H1 (cell line): ENCODE measurements at regions not wholly inside any gene's neighbourhood (a gene's known extent, or its start where the extent isn't known, plus 50 kb on each side); places are given as distances from the start of the nearest gene placed in this dataset.

ENCODE experiments used
- CTCF ChIA-PET: fragments of 300-600 bp; sonication (Branson Sonifier 250); formaldehyde crosslinking; loops from one replicate; lab custom pipeline; 2021; ENCODE audit not compliant: partially characterized antibody; lab: Charles Lee
- POLR2A ChIA-PET: fragments of 300-600 bp; sonication (Branson Sonifier 250); formaldehyde crosslinking; loops from one replicate; lab custom pipeline; 2021; ENCODE audit warnings: inconsistent platforms; ENCODE audit not compliant: partially characterized antibody; lab: Charles Lee
- DNase-seq, 2 experiments: peaks; one replicate each; pipeline versions ENCODE4 v3.0.0 to v3.0.0-alpha.2; 2010 to 2022; ENCODE audit warnings: low spot score in 2 of 2, low read depth in 1 of 2, mixed read lengths in 1 of 2
- FAIRE-seq: peaks from 2 replicates; lab custom pipeline; 2011; peaks lifted over from hg19 to GRCh38; lab: Jason Lieb, UNC
- H2AFZ ChIP-seq: 2 replicates; pipeline ENCODE4 v1.8.1; 2012; ENCODE audit warnings: low read length, inconsistent platforms
- H2AK5ac ChIP-seq: 2 replicates; pipeline ENCODE4 v1.6.1; 2013; ENCODE audit warnings: low read depth, low read length
- H2BK120ac ChIP-seq: replicated peaks from 2 replicates; pipeline ENCODE3; 2013; ENCODE audit warnings: low read depth, low read length, inconsistent platforms
- H2BK12ac ChIP-seq: 2 replicates; pipeline ENCODE4 v1.6.1; 2013; ENCODE audit warnings: low read depth, low read length
- H2BK15ac ChIP-seq: 2 replicates; pipeline ENCODE4 v1.6.1; 2013; ENCODE audit warnings: low read length
- H2BK20ac ChIP-seq: 2 replicates; pipeline ENCODE4 v1.6.1; 2013; ENCODE audit warnings: low read length
- H2BK5ac ChIP-seq: 2 replicates; pipeline ENCODE4 v1.6.1; 2013; ENCODE audit warnings: low read depth, low read length
- H3K14ac ChIP-seq: 2 replicates; pipeline ENCODE4 v1.6.1; 2013; ENCODE audit warnings: inconsistent platforms; ENCODE audit not compliant: insufficient read length
- H3K18ac ChIP-seq: 2 replicates; pipeline ENCODE4 v1.6.1; 2013; ENCODE audit warnings: low read length; ENCODE audit errors: extremely low read depth
- H3K23ac ChIP-seq: 2 replicates; pipeline ENCODE4 v1.6.1; 2013; ENCODE audit warnings: inconsistent platforms; ENCODE audit not compliant: insufficient read length
- H3K23me2 ChIP-seq: 2 replicates; pipeline ENCODE4 v1.6.1; 2013; ENCODE audit warnings: low read depth, low read length
- H3K27ac ChIP-seq: 2 replicates; pipeline ENCODE4 v1.6.1; 2011; ENCODE audit warnings: low read depth, low read length, inconsistent platforms
- H3K27me3 ChIP-seq, 4 experiments: replicated peaks in 1 of 4; 1 replicate in 1 of 4; 2 replicates in 3 of 4; pipeline versions ENCODE4 v1.6.1 to v1.8.1; 2011 to 2013; ENCODE audit warnings: low read length in 3 of 4, mild to moderate bottlenecking in 3 of 4, inconsistent platforms in 2 of 4, mixed read lengths in 2 of 4, moderate library complexity in 1 of 4; ENCODE audit not compliant: control insufficient read depth in 3 of 4, insufficient read depth in 3 of 4; ENCODE audit errors: extremely low read depth in 1 of 4
- H3K36me3 ChIP-seq, 4 experiments: 2 replicates each; pipeline versions ENCODE4 v1.6.1 to v1.8.1; 2011 to 2013; ENCODE audit warnings: mild to moderate bottlenecking in 4 of 4, low read length in 3 of 4, moderate library complexity in 2 of 4, control low read depth in 1 of 4, inconsistent platforms in 1 of 4; ENCODE audit not compliant: insufficient read depth in 4 of 4, control insufficient read depth in 2 of 4
- H3K4ac ChIP-seq: replicated peaks from 2 replicates; pipeline ENCODE3; 2013; ENCODE audit warnings: low read length, low read depth, mixed read lengths, inconsistent platforms; ENCODE audit not compliant: insufficient read length
- H3K4me1 ChIP-seq, 4 experiments: replicated peaks in 1 of 4; 1 replicate in 1 of 4; 2 replicates in 3 of 4; pipeline versions ENCODE4 v1.6.1 to v1.8.1; 2011 to 2013; ENCODE audit warnings: low read length in 3 of 4, inconsistent platforms in 2 of 4, mixed read lengths in 1 of 4; ENCODE audit not compliant: insufficient read depth in 4 of 4, control insufficient read depth in 3 of 4
- H3K4me2 ChIP-seq, 2 experiments: 2 replicates each; pipeline versions ENCODE4 v1.6.1 to v1.8.1; 2011 to 2013; ENCODE audit warnings: low read depth in 2 of 2, low read length in 2 of 2, control low read depth in 1 of 2, inconsistent platforms in 1 of 2, mild to moderate bottlenecking in 1 of 2; ENCODE audit not compliant: insufficient read depth in 1 of 2
- H3K4me3 ChIP-seq, 4 experiments: fragments of 200-600, 300-600 bp in 1 of 4; sonication (generic), shearing (Covaris generic), sonication (Bioruptor Twin) in 1 of 4; 2 replicates each; pipeline versions ENCODE4 v1.5.1 to v1.8.1; 2011 to 2016; ENCODE audit warnings: low read length in 4 of 4, low read depth in 3 of 4, control low read depth in 2 of 4, inconsistent platforms in 2 of 4, mild to moderate bottlenecking in 2 of 4, mixed read lengths in 1 of 4, moderate library complexity in 1 of 4; ENCODE audit not compliant: insufficient read depth in 2 of 4; ENCODE audit errors: extremely low read depth in 1 of 4
- H3K56ac ChIP-seq: replicated peaks from 2 replicates; pipeline ENCODE3; 2013; ENCODE audit warnings: low read depth, mild to moderate bottlenecking, mixed read lengths, low read length, inconsistent platforms; ENCODE audit not compliant: insufficient read length
- H3K79me1 ChIP-seq: 2 replicates; pipeline ENCODE4 v1.6.1; 2013; ENCODE audit warnings: low read depth, low read length, control low read depth
- H3K79me2 ChIP-seq, 2 experiments: 2 replicates each; pipeline versions ENCODE4 v1.6.1 to v1.8.1; 2012 to 2013; ENCODE audit warnings: low read length in 2 of 2, mild to moderate bottlenecking in 2 of 2, inconsistent platforms in 1 of 2; ENCODE audit not compliant: insufficient read depth in 2 of 2, control insufficient read depth in 1 of 2
- H3K9ac ChIP-seq, 4 experiments: replicated peaks in 1 of 4; 1 replicate in 1 of 4; 2 replicates in 3 of 4; pipeline versions ENCODE4 v1.6.1 to v1.8.1; 2011 to 2013; ENCODE audit warnings: low read depth in 3 of 4, low read length in 3 of 4, control low read depth in 2 of 4, mild to moderate bottlenecking in 2 of 4, moderate library complexity in 2 of 4, inconsistent platforms in 1 of 4; ENCODE audit errors: extremely low read depth in 1 of 4
- H3K9me3 ChIP-seq, 2 experiments: 2 replicates each; pipeline versions ENCODE4 v1.6.1 to v1.8.1; 2012 to 2013; ENCODE audit warnings: mild to moderate bottlenecking in 2 of 2, moderate library complexity in 2 of 2, control low read depth in 1 of 2, inconsistent platforms in 1 of 2, low read depth in 1 of 2, low read length in 1 of 2, mixed read lengths in 1 of 2; ENCODE audit not compliant: insufficient read depth in 2 of 2
- H4K20me1 ChIP-seq, 2 experiments: replicated peaks in 1 of 2; 2 replicates each; pipeline versions ENCODE3 to v1.8.1; 2011 to 2013; ENCODE audit warnings: inconsistent platforms in 2 of 2, low read length in 2 of 2, mild to moderate bottlenecking in 1 of 2; ENCODE audit not compliant: insufficient read depth in 2 of 2, control insufficient read depth in 1 of 2
- H4K5ac ChIP-seq: 2 replicates; pipeline ENCODE4 v1.6.1; 2013; ENCODE audit warnings: low read length, low read depth, mixed read lengths, inconsistent platforms; ENCODE audit not compliant: insufficient read length
- H4K8ac ChIP-seq: 2 replicates; pipeline ENCODE4 v1.8.0; 2013; ENCODE audit warnings: mild to moderate bottlenecking, moderate library complexity, low read length, inconsistent platforms; ENCODE audit not compliant: insufficient read depth; ENCODE audit errors: extremely low read depth
- H4K91ac ChIP-seq: replicated peaks from 2 replicates; pipeline ENCODE3; 2013; ENCODE audit warnings: low read length, mixed read lengths, inconsistent platforms; ENCODE audit not compliant: insufficient read length
- CHD2 ChIP-seq: IDR thresholded peaks from 2 replicates; pipeline ENCODE4 v1.6.1; 2012; ENCODE audit warnings: low read length, improper control_type of control experiment
- HDAC2 ChIP-seq, 2 experiments: fragments of 300-600 bp in 1 of 2; sonication (generic) in 1 of 2; IDR thresholded peaks; 2 replicates each; pipeline ENCODE4 v1.6.1; 2011 to 2012; ENCODE audit warnings: low read depth in 2 of 2, low read length in 2 of 2, mild to moderate bottlenecking in 2 of 2, moderate library complexity in 2 of 2, borderline replicate concordance in 1 of 2, inconsistent platforms in 1 of 2
- MAX ChIP-seq: IDR thresholded peaks from 2 replicates; pipeline ENCODE4 v1.6.1; 2012; ENCODE audit warnings: inconsistent platforms
- SP2 ChIP-seq: IDR thresholded peaks from 2 replicates; pipeline ENCODE4 v1.6.1; 2012; ENCODE audit warnings: mild to moderate bottlenecking, low read length, inconsistent platforms
- WGBS, 2 experiments: shearing (Covaris generic) in 1 of 2; methylation state at CpG; one replicate each; pipeline versions ENCODE4 v1.1.6 to v1.1.7; 2013 to 2015; ENCODE audit warnings: low lambda C conversion rate in 2 of 2, mixed read lengths in 2 of 2, inconsistent platforms in 1 of 2, low coverage in 1 of 2, missing lambda C conversion rate in 1 of 2; ENCODE audit not compliant: insufficient replicate concordance in 2 of 2, insufficient coverage in 1 of 2, insufficient read length in 1 of 2; ENCODE audit errors: extremely low coverage in 1 of 2, missing lambda C conversion rate in 1 of 2; 5-methylcytosine and 5-hydroxymethylcytosine counted together

- H3K18ac ChIP-seq = no peak overlapping the region
- H3K4me2 ChIP-seq = no peak overlapping the region
- no peak overlapping the region for H2AK5ac ChIP-seq
- no peak overlapping the region for H3K9ac ChIP-seq
- ChIA-PET CTCF (interaction anchor here (1.0 kb wide), 1 partner anchor 58 kb away, joined by 3 read pairs; no protein-coding TSS in a partner anchor), POLR2A (no interaction called here)
- H2BK5ac ChIP-seq = no peak overlapping the region
- 87% methylated on average over 4 of the region's 4 CpGs; no CpG with 5 or more reads in 1 of the 2 experiments for WGBS, 2 experiments
- H3K79me2 ChIP-seq = no peaks in the 10 kb centered on the region
- no peak for FAIRE-seq
- H3K27ac ChIP-seq = no peak overlapping the region
- H3K79me1 ChIP-seq = no peaks in the 10 kb centered on the region
- H2BK20ac ChIP-seq = no peak overlapping the region
- H2BK120ac ChIP-seq = no peak overlapping the region
- no peak overlapping the region for H3K4ac ChIP-seq
- no peak overlapping the region for H3K23ac ChIP-seq
- H4K20me1 ChIP-seq = no peaks in the 10 kb centered on the region
- no peak overlapping the region for H2AFZ ChIP-seq
- H4K91ac ChIP-seq = no peak overlapping the region
- H3K36me3 ChIP-seq = no peaks in the 10 kb centered on the region
- H2BK12ac ChIP-seq = no peak overlapping the region
- no peaks in the 10 kb centered on the region for H3K4me1 ChIP-seq
- H3K23me2 ChIP-seq = no peaks in the 10 kb centered on the region
- H3K9me3 ChIP-seq = peaks cover 0 to 8% of the 10 kb centered on the region in 2 experiments; a peak in 1 of 4 replicates
- H2BK15ac ChIP-seq = no peak overlapping the region
- no peak overlapping the region for H3K56ac ChIP-seq
- TF ChIP-seq SP2 = no peak
- TF ChIP-seq HDAC2 (IDR thresholded peaks at IDR 0.05; ENCODE audit: borderline replicate concordance in 1 of 2, low read depth in 2 of 2, low read length in 2 of 2) = no peak
- no peak for TF ChIP-seq CHD2
- no peak for TF ChIP-seq MAX
- TF ChIP-seq, all 59 proteins: peak for 0
- Histone ChIP-seq H4K5ac (no peak overlapping the region), H3K27me3 (no peaks in the 10 kb centered on the region), H4K8ac (no peak overlapping the region), H3K4me3 (no peak overlapping the region), H3K14ac (no peak overlapping the region)
- DNase-seq = no peak
Observed at GRCh38 chr1:5562769-5563168, 429.5 kb downstream of the NPHP4 start.
